B cell (primary cell): ENCODE measurements at regions not wholly inside any gene's neighbourhood (a gene's known extent, or its start where the extent isn't known, plus 50 kb on each side); places are given as distances from the start of the nearest gene placed in this dataset.

ENCODE experiments used
- ATAC-seq: fragments of 200-7000 bp; cut with Tn5 transposase; one replicate; pipeline ENCODE4 v1.10.0; 2021; ENCODE audit warnings: low read depth, mild to moderate bottlenecking, moderate number of reproducible peaks, moderate library complexity
- CTCF ChIA-PET: fragments of 350-600 bp; sonication (Branson Sonifier 250); formaldehyde crosslinking; loops from one replicate; lab custom pipeline; 2021; ENCODE audit warnings: antibody characterized with exemption, inconsistent platforms; lab: Charles Lee
- POLR2A ChIA-PET: fragments of 350-600 bp; sonication (Branson Sonifier 250); formaldehyde crosslinking; loops from one replicate; lab custom pipeline; 2021; ENCODE audit warnings: antibody characterized with exemption; lab: Charles Lee
- DNase-seq: peaks from one replicate; pipeline ENCODE4 v3.0.0; 2013
- H2AFZ ChIP-seq: 2 replicates; pipeline ENCODE4 v1.6.1; 2012; ENCODE audit warnings: mild to moderate bottlenecking, low read depth, low read length; ENCODE audit not compliant: insufficient read depth, poor library complexity, severe bottlenecking
- H3K27ac ChIP-seq, 2 donors: 1 replicate in 1 of 2; 2 replicates in 1 of 2; pipeline ENCODE4 v1.5.1; 2012 to 2013; ENCODE audit warnings: low read length in 2 of 2, mild to moderate bottlenecking in 2 of 2, moderate library complexity in 1 of 2
- H3K27me3 ChIP-seq, 4 experiments: fragments of 200-600 bp in 1 of 4; sonication (generic) in 1 of 4; replicated peaks in 1 of 4; 1 replicate in 2 of 4; 2 replicates in 2 of 4; pipeline versions ENCODE4 v1.6.1 to v1.7.0; 2013 to 2016; ENCODE audit warnings: low read length in 3 of 4, mild to moderate bottlenecking in 2 of 4, mixed read lengths in 1 of 4, moderate library complexity in 1 of 4; ENCODE audit not compliant: insufficient read depth in 4 of 4, control insufficient read depth in 3 of 4; ENCODE audit errors: control extremely low read depth in 1 of 4
- H3K36me3 ChIP-seq, 2 experiments: replicated peaks in 1 of 2; 1 replicate in 1 of 2; 2 replicates in 1 of 2; pipeline versions ENCODE4 v1.6.1 to v1.7.1; 2013; ENCODE audit warnings: low read length in 1 of 2; ENCODE audit not compliant: insufficient read depth in 2 of 2, control insufficient read depth in 1 of 2; ENCODE audit errors: control extremely low read depth in 1 of 2, extremely low read depth in 1 of 2
- H3K4me1 ChIP-seq, 2 donors: fragments of 200-600 bp in 1 of 2; sonication (generic) in 1 of 2; 1 replicate in 1 of 2; 2 replicates in 1 of 2; pipeline versions ENCODE4 v1.5.1 to v1.6.1; 2013 to 2017; ENCODE audit warnings: low read length in 2 of 2; ENCODE audit not compliant: control insufficient read depth in 2 of 2, insufficient read depth in 2 of 2
- H3K4me2 ChIP-seq: replicated peaks from 2 replicates; pipeline ENCODE3; 2012; ENCODE audit warnings: mild to moderate bottlenecking, low read depth, low read length; ENCODE audit not compliant: poor library complexity, severe bottlenecking
- H3K4me3 ChIP-seq, 5 experiments: fragments of 200-600 bp in 1 of 5; sonication (generic) in 1 of 5; 1 replicate in 3 of 5; 2 replicates in 2 of 5; pipeline versions ENCODE4 v1.5.1 to v1.7.0; 2011 to 2016; ENCODE audit warnings: low read length in 4 of 5, mild to moderate bottlenecking in 4 of 5, low read depth in 2 of 5, control low read depth in 1 of 5, moderate library complexity in 1 of 5; ENCODE audit not compliant: insufficient read depth in 1 of 5; ENCODE audit errors: control extremely low read depth in 1 of 5, extremely low read depth in 1 of 5
- H3K79me2 ChIP-seq: fragments of 200-600 bp; sonication (generic); one replicate; pipeline ENCODE4 v1.6.0; 2016; ENCODE audit warnings: low read length; ENCODE audit not compliant: control insufficient read depth, insufficient read depth
- H3K9ac ChIP-seq: fragments of 200-600 bp; sonication (generic); 2 replicates; pipeline ENCODE4 v1.6.1; 2017; ENCODE audit warnings: mild to moderate bottlenecking, low read length, moderate library complexity
- H3K9me3 ChIP-seq, 3 donors: one replicate each; pipeline versions ENCODE4 v1.6.1 to v1.7.1; 2013; ENCODE audit warnings: low read length in 2 of 3; ENCODE audit not compliant: control insufficient read depth in 2 of 3, insufficient read depth in 1 of 3; ENCODE audit errors: control extremely low read depth in 1 of 3
- H4K20me1 ChIP-seq: 2 replicates; pipeline ENCODE4 v1.6.0; 2012; ENCODE audit warnings: mild to moderate bottlenecking, low read length; ENCODE audit not compliant: insufficient read depth, control insufficient read depth, poor library complexity, severe bottlenecking
- H3K27ac Mint-ChIP-seq: one replicate; pipeline ENCODE4 v1.8.0; 2021; ENCODE audit warnings: mixed read lengths
- H3K27me3 Mint-ChIP-seq: one replicate; pipeline ENCODE4 v1.8.0; 2021; ENCODE audit warnings: mixed read lengths
- H3K4me1 Mint-ChIP-seq: one replicate; pipeline ENCODE4 v1.8.0; 2021; ENCODE audit warnings: mixed read lengths
- H3K4me3 Mint-ChIP-seq: one replicate; pipeline ENCODE4 v1.8.0; 2021; ENCODE audit warnings: mixed read lengths
- H3K9me3 Mint-ChIP-seq: one replicate; pipeline ENCODE4 v1.8.0; 2022; ENCODE audit warnings: mixed read lengths; ENCODE audit not compliant: insufficient read depth
- CTCF ChIP-seq: fragments of 200-600 bp; IDR thresholded peaks from one replicate; pipeline ENCODE4 v1.8.0; 2022; ENCODE audit warnings: antibody characterized with exemption, mild to moderate bottlenecking
- EZH2 ChIP-seq: IDR thresholded peaks from 2 replicates; pipeline ENCODE4 v1.6.1; 2012; ENCODE audit warnings: borderline replicate concordance, low read depth, mild to moderate bottlenecking, moderate library complexity, low read length; ENCODE audit not compliant: insufficient read depth, poor library complexity, severe bottlenecking
- WGBS: methylation state at CpG from one replicate; pipeline ENCODE4 v1.1.5; 2013; ENCODE audit warnings: missing lambda C conversion rate; ENCODE audit not compliant: insufficient coverage; 5-methylcytosine and 5-hydroxymethylcytosine counted together
- intact Hi-C: fragments of 100-400 bp; cut with micrococcal nuclease; formaldehyde crosslinking; loops from one replicate; pipeline ENCODE4 v1.10.0; 2022

- no peaks in the 10 kb centered on the region for H4K20me1 ChIP-seq
- H2AFZ ChIP-seq: no peak overlapping the region
- POLR2A ChIA-PET: no interaction called here
- no peaks in the 10 kb centered on the region for H3K36me3 ChIP-seq
- ATAC-seq: no peak
- 83% methylated on average over 5 of the region's 6 CpGs for WGBS
- H3K4me3 ChIP-seq: no peak overlapping the region
- H3K4me2 ChIP-seq: no peak overlapping the region
- Mint-ChIP-seq H3K4me3 (no peak overlapping the region), H3K9me3 (no peaks in the 10 kb centered on the region), H3K27me3 (no peaks in the 10 kb centered on the region), H3K4me1 (no peaks in the 10 kb centered on the region), H3K27ac (no peak overlapping the region)
- TF ChIP-seq EZH2 (no peak), CTCF (no peak)
- no peak overlapping the region for H3K9ac ChIP-seq
- CTCF ChIA-PET: no interaction called here
- intact Hi-C loops: no loop called here
- H3K27ac ChIP-seq: no peak overlapping the region
- no peaks in the 10 kb centered on the region for H3K4me1 ChIP-seq
- no peaks in the 10 kb centered on the region for H3K79me2 ChIP-seq
- no peaks in the 10 kb centered on the region for H3K27me3 ChIP-seq
- DNase-seq: no peak
- no peaks in the 10 kb centered on the region for H3K9me3 ChIP-seq
Measured at GRCh38 chr11:15775015-15775541, 581.3 kb downstream of the SOX6 start.

- Histone ChIP-seq H3K4me1 (no peaks in the 10 kb centered on the region), H3K9me3 (no peaks in the 10 kb centered on the region), H3K27ac (no peak overlapping the region), H3K36me3 (no peaks in the 10 kb centered on the region), H3K79me2 (no peaks in the 10 kb centered on the region), H3K9ac (no peak overlapping the region), H2AFZ (no peak overlapping the region), H3K4me3 (no peak overlapping the region), H3K27me3 (no peaks in the 10 kb centered on the region), H4K20me1 (no peaks in the 10 kb centered on the region), H3K4me2 (no peak overlapping the region)
- Mint-ChIP-seq H3K9me3 (no peaks in the 10 kb centered on the region), H3K27me3 (peaks cover 2% of the 10 kb centered on the region), H3K4me3 (no peak overlapping the region), H3K4me1 (no peaks in the 10 kb centered on the region), H3K27ac (no peak overlapping the region)
- WGBS: 80% methylated on average over 1 of the region's 2 CpGs
- CTCF ChIA-PET: no interaction called here
- TF ChIP-seq CTCF (no peak), EZH2 (no peak)
- ATAC-seq (no peak), DNase-seq (no peak)
- POLR2A ChIA-PET: no interaction called here
- intact Hi-C loops: no loop called here
Measured at GRCh38 chr11:15775797-15776196, 580.5 kb downstream of the SOX6 start.
